Thyroid gland (tissue), 4 donors: ENCODE measurements at regions not wholly inside any gene's neighbourhood (a gene's known extent, or its start where the extent isn't known, plus 50 kb on each side); places are given as distances from the start of the nearest gene placed in this dataset.

Source experiments
- DNase-seq, 2 donors: peaks; one replicate each; pipeline ENCODE4 v3.0.0-alpha.2; 2019
- H3K27ac ChIP-seq, 3 donors: fragments of 200-600 bp; sonication (generic); 1 replicate in 2 of 3; 2 replicates in 1 of 3; pipeline ENCODE4 v1.5.1; 2016 to 2019; ENCODE audit warnings: mild to moderate bottlenecking in 1 of 3, moderate library complexity in 1 of 3
- H3K27me3 ChIP-seq: fragments of 200-600 bp; sonication (generic); one replicate; pipeline ENCODE4 v1.5.1; 2019
- H3K36me3 ChIP-seq, 2 donors: fragments of 200-600 bp; sonication (generic); one replicate each; pipeline ENCODE4 v1.5.1; 2016 to 2019
- H3K4me1 ChIP-seq, 2 donors: fragments of 200-600 bp; sonication (generic); one replicate each; pipeline ENCODE4 v1.5.1; 2017 to 2019
- H3K4me3 ChIP-seq, 3 donors: fragments of 200-600 bp; sonication (generic); replicated peaks in 1 of 3; 1 replicate in 2 of 3; 2 replicates in 1 of 3; pipeline ENCODE4 v1.5.1; 2016; ENCODE audit warnings: mild to moderate bottlenecking in 1 of 3
- H3K9me3 ChIP-seq: fragments of 200-600 bp; sonication (generic); one replicate; pipeline ENCODE4 v1.5.1; 2017
- POLR2A ChIP-seq, 2 donors: fragments of 450-650 bp; IDR thresholded peaks; one replicate each; pipeline ENCODE4 v1.6.1; 2017; ENCODE audit warnings: antibody characterized with exemption in 2 of 2, mild to moderate bottlenecking in 2 of 2, moderate library complexity in 1 of 2
- WGBS, 2 donors: methylation state at CpG; one replicate each; pipeline ENCODE4 v1.1.5; 2017; 5-methylcytosine and 5-hydroxymethylcytosine counted together
- intact Hi-C: fragments of 100-400 bp; cut with DNase I; formaldehyde crosslinking; loops from one replicate; pipeline ENCODE4 v1.15.1; 2023
- TF ChIP-seq, protein P1 (sequence below), 6 experiments: fragments of 200-600 bp in 3 of 6; fragments of 450-650 bp in 3 of 6; sonication (generic) in 3 of 6; IDR thresholded peaks; one replicate each; pipeline ENCODE4 v1.5.1; 2016 to 2019; ENCODE audit warnings: antibody characterized with exemption in 6 of 6, mild to moderate bottlenecking in 2 of 6, inconsistent platforms in 1 of 6, moderate library complexity in 1 of 6

- H3K36me3 ChIP-seq = no peaks in the 10 kb centered on the region
- no peak for DNase-seq
- 66 to 78% methylated on average over 4 of the region's 4 CpGs for WGBS, 2 donors
- intact Hi-C loops = no loop called here
- TF ChIP-seq POLR2A (IDR thresholded peaks at IDR 0.05) = no peak
- TF ChIP-seq, protein P1, sequence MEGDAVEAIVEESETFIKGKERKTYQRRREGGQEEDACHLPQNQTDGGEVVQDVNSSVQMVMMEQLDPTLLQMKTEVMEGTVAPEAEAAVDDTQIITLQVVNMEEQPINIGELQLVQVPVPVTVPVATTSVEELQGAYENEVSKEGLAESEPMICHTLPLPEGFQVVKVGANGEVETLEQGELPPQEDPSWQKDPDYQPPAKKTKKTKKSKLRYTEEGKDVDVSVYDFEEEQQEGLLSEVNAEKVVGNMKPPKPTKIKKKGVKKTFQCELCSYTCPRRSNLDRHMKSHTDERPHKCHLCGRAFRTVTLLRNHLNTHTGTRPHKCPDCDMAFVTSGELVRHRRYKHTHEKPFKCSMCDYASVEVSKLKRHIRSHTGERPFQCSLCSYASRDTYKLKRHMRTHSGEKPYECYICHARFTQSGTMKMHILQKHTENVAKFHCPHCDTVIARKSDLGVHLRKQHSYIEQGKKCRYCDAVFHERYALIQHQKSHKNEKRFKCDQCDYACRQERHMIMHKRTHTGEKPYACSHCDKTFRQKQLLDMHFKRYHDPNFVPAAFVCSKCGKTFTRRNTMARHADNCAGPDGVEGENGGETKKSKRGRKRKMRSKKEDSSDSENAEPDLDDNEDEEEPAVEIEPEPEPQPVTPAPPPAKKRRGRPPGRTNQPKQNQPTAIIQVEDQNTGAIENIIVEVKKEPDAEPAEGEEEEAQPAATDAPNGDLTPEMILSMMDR (IDR thresholded peaks at IDR 0.05) = no peak
- H3K9me3 ChIP-seq = no peaks in the 10 kb centered on the region
- H3K4me3 ChIP-seq = no peak overlapping the region
- no peaks in the 10 kb centered on the region for H3K27me3 ChIP-seq
- no peaks in the 10 kb centered on the region for H3K4me1 ChIP-seq
- no peak overlapping the region for H3K27ac ChIP-seq
Measured at GRCh38 chr2:235171550-235172031, 219.8 kb downstream of the SH3BP4 start.

GRCh38 chr2:235180642-235181041 is 228.8 kb downstream of the SH3BP4 start:
- no peak for DNase-seq
- Histone ChIP-seq H3K36me3 (no peaks in the 10 kb centered on the region), H3K4me3 (no peak overlapping the region), H3K27ac (no peak overlapping the region), H3K9me3 (no peaks in the 10 kb centered on the region), H3K4me1 (no peaks in the 10 kb centered on the region), H3K27me3 (no peaks in the 10 kb centered on the region)
- intact Hi-C loops = no loop called here
- 92% methylated on average over 6 of the region's 6 CpGs for WGBS, 2 donors
- TF ChIP-seq POLR2A (IDR thresholded peaks at IDR 0.05) = no peak
- TF ChIP-seq, protein P1 (IDR thresholded peaks at IDR 0.05) = no peak

GRCh38 chr2:235183786-235184185 is 232.0 kb downstream of the SH3BP4 start:
- no peak overlapping the region for H3K4me3 ChIP-seq
- H3K36me3 ChIP-seq = no peaks in the 10 kb centered on the region
- H3K9me3 ChIP-seq = no peaks in the 10 kb centered on the region
- no peak overlapping the region for H3K27ac ChIP-seq
- TF ChIP-seq, protein P1 (IDR thresholded peaks at IDR 0.05) = no peak
- TF ChIP-seq POLR2A (IDR thresholded peaks at IDR 0.05) = no peak
- intact Hi-C loops = no loop called here
- DNase-seq = no peak
- H3K27me3 ChIP-seq = no peaks in the 10 kb centered on the region
- no peaks in the 10 kb centered on the region for H3K4me1 ChIP-seq

DNA sequence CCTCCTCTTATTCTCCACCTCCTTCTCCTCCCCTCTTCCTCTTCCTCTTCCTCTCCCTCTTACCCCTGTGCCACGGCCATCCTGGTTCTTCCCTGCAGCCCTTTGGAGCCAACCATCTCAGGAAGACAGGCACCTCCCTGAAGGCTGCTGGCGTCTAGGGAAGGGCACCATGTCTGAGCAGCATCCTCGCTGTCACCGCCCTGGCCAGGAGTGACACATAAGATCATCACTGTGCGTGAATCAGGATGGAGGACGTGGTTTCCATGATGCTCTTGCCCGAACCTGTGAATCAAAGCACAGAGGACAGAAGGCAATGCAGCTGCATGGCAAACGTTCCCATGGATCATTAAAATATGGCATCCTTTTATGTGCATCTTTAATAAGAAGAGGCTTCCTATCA is 236.0 kb downstream of the SH3BP4 start:
- DNase-seq = no peak
- intact Hi-C loops = no loop called here
- no peaks in the 10 kb centered on the region for H3K4me1 ChIP-seq
- no peak overlapping the region for H3K4me3 ChIP-seq
- no peaks in the 10 kb centered on the region for H3K36me3 ChIP-seq
- 87 to 94% methylated on average over 8 of the region's 8 CpGs for WGBS, 2 donors
- no peaks in the 10 kb centered on the region for H3K27me3 ChIP-seq
- no peaks in the 10 kb centered on the region for H3K9me3 ChIP-seq
- TF ChIP-seq POLR2A (IDR thresholded peaks at IDR 0.05) = no peak
- TF ChIP-seq, protein P1 (IDR thresholded peaks at IDR 0.05) = no peak
- H3K27ac ChIP-seq = no peak overlapping the region

GRCh38 chr2:235191486-235191885 is 239.7 kb downstream of the SH3BP4 start:
- no peak for DNase-seq
- intact Hi-C loops = no loop called here
- Histone ChIP-seq H3K36me3 (no peaks in the 10 kb centered on the region), H3K27ac (no peak overlapping the region), H3K27me3 (no peaks in the 10 kb centered on the region), H3K4me1 (no peaks in the 10 kb centered on the region), H3K4me3 (no peak overlapping the region), H3K9me3 (no peaks in the 10 kb centered on the region)
- WGBS, 2 donors = 81 to 82% methylated on average over 15 of the region's 15 CpGs
- TF ChIP-seq, protein P1 (IDR thresholded peaks at IDR 0.05) = no peak
